Pulmonary artery endothelial cell (primary cell): ENCODE measurements at regions not wholly inside any gene's neighbourhood (a gene's known extent, or its start where the extent isn't known, plus 50 kb on each side); places are given as distances from the start of the nearest gene placed in this dataset.

Source experiments
- DNase-seq: peaks from one replicate; pipeline ENCODE4 v3.0.0-alpha.2; 2011; ENCODE audit warnings: low read depth, low spot score

- DNase-seq = peak; percentile 11
Observed at GRCh38 chr10:25113191-25114035, 61.4 kb upstream of the GPR158 start.

- no peak for DNase-seq
Observed at GRCh38 chr10:25114036-25114411, 60.8 kb upstream of the GPR158 start.

GRCh38 chr10:25117757-25118156, 57.0 kb upstream of the GPR158 start:
- no peak for DNase-seq

- no peak for DNase-seq
Observed at GRCh38 chr10:25120188-25120587, 54.6 kb upstream of the GPR158 start.
